Inflammatory macrophage treated with lipopolysaccharide for 4 hours (primary cell): ENCODE measurements at regions not wholly inside any gene's neighbourhood (a gene's known extent, or its start where the extent isn't known, plus 50 kb on each side); places are given as distances from the start of the nearest gene placed in this dataset.
"Not testable (repeated sequence)": the region's sequence is repeated elsewhere in the genome, so short reads cannot be mapped to it uniquely, and the experiment has no call there.

ENCODE experiments used
- DNase-seq: peaks from one replicate; pipeline ENCODE4 v3.0.0-alpha.2; 2020

DNA sequence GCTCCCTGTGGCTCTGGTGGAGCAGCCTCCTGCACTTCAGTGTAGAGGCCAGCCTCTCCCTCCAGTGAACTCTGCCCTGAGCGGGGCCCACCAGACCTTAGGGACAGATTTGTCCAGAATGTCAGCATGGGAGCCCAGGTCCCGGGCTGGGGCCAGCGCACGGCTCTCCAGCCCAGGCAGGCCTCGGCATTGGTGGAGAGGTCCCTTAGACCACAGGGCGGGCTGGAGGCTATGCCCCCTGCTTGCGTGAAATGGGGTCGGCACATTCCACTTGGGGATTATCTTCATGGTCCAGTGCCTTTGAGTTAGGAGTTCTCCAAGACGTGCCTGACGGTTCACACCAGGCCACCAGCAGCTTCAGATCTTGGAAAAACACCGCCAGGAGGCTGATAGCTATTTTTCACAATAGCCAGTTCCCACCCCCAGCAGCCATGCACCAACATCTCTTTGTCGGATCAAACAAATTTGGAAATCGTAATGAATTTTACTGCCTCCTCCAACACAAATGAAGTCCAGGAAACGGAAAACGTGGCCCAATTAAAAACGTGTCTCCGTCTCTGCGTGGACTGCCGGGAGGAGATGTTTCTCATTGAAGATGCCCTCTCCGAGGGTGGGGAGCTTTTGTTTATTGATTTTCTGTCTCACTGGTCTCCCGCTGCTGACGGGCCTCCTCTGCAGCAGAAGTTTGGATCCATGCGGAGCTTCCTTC is 110.0 kb upstream of the CIBAR2 start:
- DNase-seq = no peak

DNA sequence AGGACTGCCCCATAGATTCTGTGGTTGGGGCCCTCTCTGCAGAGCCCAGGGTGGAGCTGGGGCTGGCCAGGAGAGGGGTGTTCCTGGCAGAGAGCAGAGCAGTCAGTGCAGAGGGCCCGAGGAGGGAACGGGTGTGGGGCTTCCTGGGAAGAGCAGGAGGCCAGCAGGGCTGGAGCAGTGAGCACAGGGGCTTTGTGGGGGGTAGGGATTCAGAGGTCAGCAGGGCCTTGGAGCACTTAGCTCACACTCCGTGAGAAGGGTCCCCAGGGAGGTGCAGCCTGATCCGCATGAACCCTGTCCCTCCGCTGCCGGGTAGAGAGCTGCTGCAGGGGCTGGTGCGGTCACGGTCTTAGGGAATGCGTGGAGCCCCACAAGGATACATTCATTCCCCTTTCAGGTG is 113.0 kb upstream of the CIBAR2 start:
- no peak for DNase-seq

DNA sequence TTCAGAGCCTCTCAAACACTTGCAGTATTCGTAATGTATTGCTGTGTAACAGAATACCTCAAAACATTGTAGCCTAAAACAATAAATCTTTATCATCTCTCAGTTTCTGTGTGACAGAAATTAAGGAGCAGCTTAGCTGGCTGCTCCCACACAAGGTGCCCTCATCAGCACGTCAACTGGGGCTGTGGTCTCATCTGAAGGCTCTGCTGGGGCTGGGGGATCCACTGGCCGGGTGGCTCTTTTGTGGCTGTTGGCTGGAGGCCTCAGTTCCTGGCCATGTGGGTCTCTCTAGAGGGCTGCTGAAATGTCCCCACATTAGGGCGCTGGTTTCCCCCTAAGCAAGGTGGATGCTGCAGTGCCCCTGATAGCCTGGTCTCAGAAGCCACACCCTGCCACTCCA is 113.4 kb upstream of the CIBAR2 start:
- DNase-seq = no peak

GRCh38 chr16:85227084-85227945 is 115.0 kb upstream of the CIBAR2 start:
- no peak for DNase-seq

- no peak for DNase-seq
Measured at GRCh38 chr16:85227946-85228862, 115.9 kb upstream of the CIBAR2 start.

GRCh38 chr16:85228970-85229430 is 116.7 kb upstream of the CIBAR2 start:
- DNase-seq = no peak

DNA sequence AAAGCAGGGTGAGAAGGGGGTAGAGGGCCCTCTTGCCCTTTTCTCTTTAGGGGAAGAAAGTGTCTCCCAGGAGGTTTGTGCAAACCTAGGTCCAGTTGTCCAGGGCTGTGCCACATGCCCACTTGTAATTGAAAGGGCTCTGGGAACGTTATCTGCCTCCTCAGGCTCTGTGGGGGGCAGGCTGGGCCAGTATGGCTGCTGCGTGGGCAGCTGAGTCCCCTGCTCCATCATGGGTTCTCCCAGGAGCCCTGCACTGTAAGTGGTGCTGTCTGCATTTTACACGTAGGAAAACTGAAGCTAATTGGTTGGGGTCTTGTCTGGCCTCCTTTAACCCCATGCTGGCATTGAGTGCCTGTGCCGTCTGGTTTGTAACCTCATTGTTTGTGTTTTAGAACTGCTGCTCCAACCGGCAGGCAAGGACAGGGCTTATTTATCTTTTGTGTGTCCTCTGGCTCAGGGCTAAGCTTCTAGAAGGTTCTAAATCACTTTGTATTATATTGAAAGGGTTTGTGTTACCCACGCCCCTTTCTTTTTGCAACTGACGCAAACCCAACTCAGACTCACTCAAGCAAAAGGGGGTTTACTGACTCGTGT is 117.7 kb upstream of the CIBAR2 start:
- no peak for DNase-seq

DNA sequence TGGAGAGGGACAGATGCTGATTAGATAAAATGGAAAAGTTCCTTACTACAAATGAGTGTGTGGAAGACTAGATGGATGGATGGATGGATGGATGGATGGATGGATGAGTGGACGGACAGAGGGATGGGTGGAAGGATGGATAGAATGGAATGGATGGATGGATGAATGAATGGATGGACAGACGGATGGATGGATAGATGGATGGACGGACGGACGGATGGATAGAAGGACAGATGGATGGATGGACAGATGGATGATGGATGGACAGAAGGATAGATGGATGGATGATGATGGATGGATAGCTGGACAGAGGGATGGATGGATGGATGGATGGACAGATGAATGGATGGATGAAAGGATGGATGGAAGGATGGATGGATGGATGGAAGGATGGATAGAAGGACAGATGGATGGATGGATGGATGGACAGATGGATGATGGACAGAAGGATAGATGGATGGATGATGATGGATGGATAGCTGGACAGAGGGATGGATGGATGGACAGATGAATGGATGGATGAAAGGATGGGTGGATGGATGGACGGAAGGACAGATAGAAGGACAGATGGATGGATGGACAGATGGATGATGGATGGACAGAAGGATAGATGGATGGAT is 118.6 kb upstream of the CIBAR2 start:
- DNase-seq = not testable (repeated sequence)

GRCh38 chr16:85231959-85232358 is 119.7 kb upstream of the CIBAR2 start:
- no peak for DNase-seq

DNA sequence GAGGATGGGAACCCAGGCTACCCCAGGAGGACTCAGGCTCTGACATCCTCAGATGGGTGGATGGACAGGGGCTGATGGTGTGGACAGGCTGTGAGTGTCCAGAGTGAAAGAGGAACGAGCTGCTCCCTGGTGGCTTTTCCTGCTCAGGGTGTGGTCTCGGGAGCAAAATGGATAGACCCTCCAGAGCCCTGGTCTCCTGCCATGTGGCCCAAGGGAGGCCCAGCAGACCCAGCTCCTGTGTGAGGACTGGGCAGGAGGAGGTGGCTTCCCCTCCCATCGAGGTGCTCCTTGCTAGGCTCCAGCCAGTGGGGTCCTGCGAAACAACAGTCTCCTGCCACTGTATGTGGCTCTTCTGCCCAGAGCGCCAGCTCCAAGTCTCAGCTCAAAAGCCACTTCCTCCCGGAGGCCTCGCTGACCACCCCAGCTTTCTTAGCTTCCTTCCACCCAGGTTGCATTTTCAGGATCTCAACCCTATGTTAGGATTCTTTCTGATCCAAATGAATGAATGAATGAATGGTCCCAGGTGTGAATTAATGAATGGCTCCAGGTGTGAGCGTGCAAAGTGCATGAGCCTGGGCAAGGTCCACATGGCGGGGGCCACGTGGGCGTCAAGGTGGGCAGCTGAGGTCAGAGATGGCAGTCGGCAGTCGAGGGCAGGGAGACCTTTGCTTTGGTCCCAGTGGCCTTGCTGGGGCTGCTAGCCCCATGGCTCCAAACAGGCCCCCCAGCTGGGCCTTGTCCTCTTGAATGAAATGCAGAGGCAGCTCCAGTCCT is 120.3 kb upstream of the CIBAR2 start:
- no peak for DNase-seq

GRCh38 chr16:85233516-85233915 is 121.2 kb upstream of the CIBAR2 start:
- no peak for DNase-seq

GRCh38 chr16:85234310-85235204 is 122.3 kb upstream of the CIBAR2 start:
- no peak for DNase-seq

DNA sequence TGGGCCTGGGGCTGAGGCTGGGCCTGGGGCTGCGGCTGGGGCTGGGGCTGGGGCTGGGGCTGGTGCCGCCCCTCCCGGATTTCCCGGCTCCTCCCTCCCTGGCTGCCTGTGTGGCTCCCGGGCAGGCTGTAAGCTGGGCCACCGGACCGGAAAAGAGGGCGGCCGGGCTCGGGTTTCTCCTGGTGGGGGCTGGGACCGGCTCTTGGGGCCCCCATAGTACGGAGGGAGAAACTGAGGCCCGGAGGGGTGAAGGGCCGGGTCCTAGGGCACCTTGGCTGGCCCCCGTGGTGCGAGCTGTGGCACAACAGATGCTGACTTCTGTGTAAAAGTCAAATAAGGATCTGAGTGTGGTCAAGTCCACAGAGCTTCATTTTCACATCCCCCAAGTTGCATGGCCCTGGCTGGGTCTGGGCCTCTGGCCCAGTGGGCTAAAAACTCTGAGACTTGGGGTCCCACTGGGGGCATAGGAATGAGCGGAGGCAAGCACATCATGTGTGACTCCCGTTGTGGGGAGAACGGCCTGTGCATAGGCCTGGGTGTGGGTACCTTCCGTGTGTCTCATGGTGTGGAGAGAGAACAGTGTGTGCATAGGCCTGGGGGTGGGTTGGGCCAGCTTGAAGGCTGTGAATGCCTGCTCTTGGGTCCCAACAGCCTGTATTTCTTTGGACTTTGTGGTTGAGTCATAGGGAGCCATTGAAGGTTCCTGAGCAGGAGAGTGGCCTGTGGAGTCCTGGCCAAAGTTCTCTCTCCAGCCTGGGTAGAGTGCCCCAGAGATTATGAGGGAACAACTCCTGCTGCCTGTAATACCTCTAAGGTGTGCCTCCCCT is 123.9 kb upstream of the CIBAR2 start:
- no peak for DNase-seq

DNA sequence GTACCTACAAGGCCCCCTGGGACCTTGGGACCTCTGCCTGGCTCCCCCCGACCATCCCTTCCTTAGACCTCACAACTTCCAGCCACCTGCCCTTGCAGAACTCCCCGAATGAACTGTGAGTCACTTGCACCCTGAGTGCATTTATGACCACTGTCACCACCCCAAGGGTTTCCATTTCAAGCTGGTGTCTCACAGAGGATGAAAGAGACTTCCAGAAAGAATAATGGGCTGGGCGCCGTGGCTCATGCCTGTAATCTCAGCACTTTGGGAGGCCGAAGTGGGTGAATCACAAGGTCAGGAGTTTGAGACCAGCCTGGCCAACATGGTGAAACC is 124.5 kb upstream of the CIBAR2 start:
- DNase-seq = no peak

- no peak for DNase-seq
Measured at GRCh38 chr16:85237817-85238216, 125.5 kb upstream of the CIBAR2 start.

DNA sequence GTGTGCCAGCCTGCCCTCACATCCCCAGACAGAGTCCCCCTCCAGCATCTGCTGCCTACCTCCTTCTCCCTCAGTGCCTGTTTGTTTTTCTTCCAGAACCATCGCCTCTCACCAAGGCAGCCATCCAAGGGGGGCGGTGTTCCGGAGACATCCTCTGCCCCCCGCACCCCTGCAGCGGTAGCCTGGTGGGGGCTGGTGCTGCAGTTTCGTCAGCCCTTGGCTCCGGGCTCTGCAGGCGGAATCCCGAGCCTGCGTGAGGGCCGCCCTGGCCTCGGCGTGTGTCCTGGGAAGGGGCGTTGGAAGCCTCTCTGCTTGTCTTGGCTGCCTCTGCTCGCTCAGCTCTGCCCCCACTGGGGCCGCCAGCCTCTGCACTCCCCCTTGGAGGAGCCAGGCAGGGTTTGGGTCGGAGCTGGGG is 126.0 kb upstream of the CIBAR2 start:
- no peak for DNase-seq

- no peak for DNase-seq
Measured at GRCh38 chr16:85239239-85239638, 127.0 kb upstream of the CIBAR2 start.

GRCh38 chr16:85239871-85240270 is 127.6 kb upstream of the CIBAR2 start:
- DNase-seq = no peak
